T-helper 22 cell (primary cell): ENCODE measurements at regions not wholly inside any gene's neighbourhood (a gene's known extent, or its start where the extent isn't known, plus 50 kb on each side); places are given as distances from the start of the nearest gene placed in this dataset.

Source experiments
- DNase-seq: peaks from one replicate; pipeline ENCODE4 v3.0.0-alpha.2; 2020; ENCODE audit warnings: low read depth

- no peak for DNase-seq
Observed at GRCh38 chr7:69130396-69130795, 467.9 kb upstream of the AUTS2 start.

GRCh38 chr7:69134316-69134715 lies 464.0 kb upstream of the AUTS2 start:
- no peak for DNase-seq

GRCh38 chr7:69147631-69148030 lies 450.6 kb upstream of the AUTS2 start:
- no peak for DNase-seq

- no peak for DNase-seq
Observed at GRCh38 chr7:69149804-69150782, 448.2 kb upstream of the AUTS2 start.

GRCh38 chr7:69162326-69162725 lies 435.9 kb upstream of the AUTS2 start:
- no peak for DNase-seq

- no peak for DNase-seq
Observed at GRCh38 chr7:69162931-69163670, 435.2 kb upstream of the AUTS2 start.

GRCh38 chr7:69166979-69167516 lies 431.2 kb upstream of the AUTS2 start:
- DNase-seq, result no peak

GRCh38 chr7:69169386-69169785 lies 428.9 kb upstream of the AUTS2 start:
- DNase-seq, result no peak

- DNase-seq, result no peak
Observed at GRCh38 chr7:69172357-69173077, 425.8 kb upstream of the AUTS2 start.

- no peak for DNase-seq
Observed at GRCh38 chr7:69173341-69173740, 424.9 kb upstream of the AUTS2 start.

- DNase-seq, result no peak
Observed at GRCh38 chr7:69173846-69174245, 424.4 kb upstream of the AUTS2 start.

GRCh38 chr7:69176841-69177240 lies 421.4 kb upstream of the AUTS2 start:
- no peak for DNase-seq

- DNase-seq, result no peak
Observed at GRCh38 chr7:69177461-69177861, 420.8 kb upstream of the AUTS2 start.

- no peak for DNase-seq
Observed at GRCh38 chr7:69177941-69178494, 420.3 kb upstream of the AUTS2 start.

- no peak for DNase-seq
Observed at GRCh38 chr7:69180662-69181061, 417.6 kb upstream of the AUTS2 start.

GRCh38 chr7:69182596-69183467 lies 415.4 kb upstream of the AUTS2 start:
- DNase-seq, result no peak

- DNase-seq, result no peak
Observed at GRCh38 chr7:69184339-69184738, 413.9 kb upstream of the AUTS2 start.

- no peak for DNase-seq
Observed at GRCh38 chr7:69185170-69185569, 413.1 kb upstream of the AUTS2 start.

- no peak for DNase-seq
Observed at GRCh38 chr7:69186974-69187373, 411.3 kb upstream of the AUTS2 start.

- DNase-seq, result no peak
Observed at GRCh38 chr7:69187824-69188333, 410.4 kb upstream of the AUTS2 start.

GRCh38 chr7:69189406-69189805 lies 408.9 kb upstream of the AUTS2 start:
- no peak for DNase-seq
